H9 (cell line): ENCODE measurements at regions not wholly inside any gene's neighbourhood (a gene's known extent, or its start where the extent isn't known, plus 50 kb on each side); places are given as distances from the start of the nearest gene placed in this dataset.

Experiments used
- DNase-seq: peaks from one replicate; pipeline ENCODE4 v3.0.0-alpha.2; 2017
- H2AFZ ChIP-seq: one replicate; pipeline ENCODE4 v1.6.1; 2013; ENCODE audit warnings: mild to moderate bottlenecking, low read length, control low read depth, moderate library complexity
- H2AK5ac ChIP-seq: 2 replicates; pipeline ENCODE4 v1.6.1; 2013; ENCODE audit warnings: low read length, control low read depth, mixed read lengths; ENCODE audit not compliant: insufficient read length
- H2BK120ac ChIP-seq: one replicate; pipeline ENCODE4 v1.6.1; 2013; ENCODE audit warnings: low read depth, mild to moderate bottlenecking, low read length, control low read depth, inconsistent platforms; ENCODE audit not compliant: poor library complexity, severe bottlenecking
- H2BK12ac ChIP-seq: 2 replicates; pipeline ENCODE4 v1.6.1; 2013; ENCODE audit warnings: low read length, control low read depth, mixed read lengths, low read depth; ENCODE audit not compliant: insufficient read length
- H2BK15ac ChIP-seq: 2 replicates; pipeline ENCODE4 v1.6.1; 2013; ENCODE audit warnings: low read depth, low read length, control low read depth
- H2BK20ac ChIP-seq: one replicate; pipeline ENCODE4 v1.6.1; 2013; ENCODE audit warnings: low read depth, mild to moderate bottlenecking, low read length, control low read depth, inconsistent platforms; ENCODE audit not compliant: poor library complexity, severe bottlenecking
- H2BK5ac ChIP-seq: 2 replicates; pipeline ENCODE4 v1.6.1; 2013; ENCODE audit warnings: low read length, control low read depth, mixed read lengths; ENCODE audit not compliant: insufficient read length
- H3K14ac ChIP-seq: 2 replicates; pipeline ENCODE4 v1.6.1; 2013; ENCODE audit warnings: low read length, control low read depth; ENCODE audit not compliant: insufficient read depth
- H3K18ac ChIP-seq: 2 replicates; pipeline ENCODE4 v1.6.1; 2013; ENCODE audit warnings: low read depth, mild to moderate bottlenecking, mixed read lengths, low read length, control low read depth; ENCODE audit not compliant: insufficient read length
- H3K23ac ChIP-seq: 2 replicates; pipeline ENCODE4 v1.6.1; 2013; ENCODE audit warnings: low read length, control low read depth, mixed read lengths, low read depth; ENCODE audit not compliant: insufficient read length
- H3K23me2 ChIP-seq: 2 replicates; pipeline ENCODE4 v1.6.1; 2013; ENCODE audit warnings: low read depth, mild to moderate bottlenecking, mixed read lengths, low read length, control low read depth; ENCODE audit not compliant: insufficient read length, poor library complexity, severe bottlenecking
- H3K27ac ChIP-seq: 2 replicates; pipeline ENCODE4 v1.5.1; 2013; ENCODE audit warnings: low read length, control low read depth, mixed read lengths, low read depth; ENCODE audit not compliant: insufficient read length
- H3K27me3 ChIP-seq: 2 replicates; pipeline ENCODE4 v1.6.1; 2013; ENCODE audit warnings: low read length, control low read depth, inconsistent platforms; ENCODE audit not compliant: insufficient read depth
- H3K4ac ChIP-seq: 2 replicates; pipeline ENCODE4 v1.6.1; 2013; ENCODE audit warnings: low read depth, mild to moderate bottlenecking, control low read depth, inconsistent platforms, low read length, moderate library complexity
- H3K4me1 ChIP-seq: 2 replicates; pipeline ENCODE4 v1.6.1; 2013; ENCODE audit warnings: low read length, control low read depth, inconsistent platforms; ENCODE audit not compliant: insufficient read depth
- H3K4me2 ChIP-seq: 2 replicates; pipeline ENCODE4 v1.6.1; 2013; ENCODE audit warnings: low read length, control low read depth, mixed read lengths; ENCODE audit not compliant: insufficient read length, insufficient read depth
- H3K56ac ChIP-seq: 2 replicates; pipeline ENCODE4 v1.6.1; 2013; ENCODE audit warnings: low read depth, mild to moderate bottlenecking, mixed read lengths, low read length, control low read depth; ENCODE audit not compliant: insufficient read length
- H3K79me1 ChIP-seq: 2 replicates; pipeline ENCODE4 v1.6.1; 2013; ENCODE audit warnings: low read depth, mild to moderate bottlenecking, moderate library complexity, low read length, control low read depth, inconsistent platforms; ENCODE audit not compliant: insufficient read depth, poor library complexity, severe bottlenecking
- H3K79me2 ChIP-seq: 2 replicates; pipeline ENCODE4 v1.6.1; 2013; ENCODE audit warnings: low read length, control low read depth, inconsistent platforms; ENCODE audit not compliant: insufficient read depth
- H3K9ac ChIP-seq: 2 replicates; pipeline ENCODE4 v1.6.1; 2013; ENCODE audit warnings: low read length, control low read depth, mixed read lengths; ENCODE audit not compliant: insufficient read length; ENCODE audit errors: extremely low read depth
- H3K9me3 ChIP-seq: one replicate; pipeline ENCODE4 v1.6.1; 2013; ENCODE audit warnings: low read depth, low read length, inconsistent platforms; ENCODE audit not compliant: control insufficient read depth
- H3T11ph ChIP-seq: one replicate; pipeline ENCODE4 v1.6.1; 2013; ENCODE audit warnings: mild to moderate bottlenecking, low read length, control low read depth, inconsistent platforms
- H4K20me1 ChIP-seq: one replicate; pipeline ENCODE4 v1.6.1; 2013; ENCODE audit not compliant: control insufficient read depth, insufficient read length, insufficient read depth
- H4K5ac ChIP-seq: 2 replicates; pipeline ENCODE4 v1.6.1; 2013; ENCODE audit warnings: low read depth, mild to moderate bottlenecking, mixed read lengths, low read length, control low read depth; ENCODE audit not compliant: insufficient read length
- H4K8ac ChIP-seq: replicated peaks from 2 replicates; pipeline ENCODE4 v1.6.1; 2013; ENCODE audit warnings: low read length, control low read depth, mixed read lengths, low read depth; ENCODE audit not compliant: insufficient read length
- H4K91ac ChIP-seq: 2 replicates; pipeline ENCODE4 v1.6.1; 2013; ENCODE audit warnings: low read depth, mild to moderate bottlenecking, moderate library complexity, mixed read lengths, low read length, control low read depth; ENCODE audit not compliant: insufficient read length
- H3K27ac Mint-ChIP-seq, 3 experiments: 2 replicates in 2 of 3; 3 replicates in 1 of 3; pipeline ENCODE4 v1.8.0; 2020 to 2021; ENCODE audit warnings: mixed read lengths in 3 of 3, mild to moderate bottlenecking in 1 of 3, moderate library complexity in 1 of 3
- H3K27me3 Mint-ChIP-seq: 2 replicates; pipeline ENCODE4 v1.8.0; 2021; ENCODE audit warnings: low read depth, mild to moderate bottlenecking, moderate library complexity, mixed read lengths
- H3K36me3 Mint-ChIP-seq, 3 experiments: 2 replicates in 2 of 3; 3 replicates in 1 of 3; pipeline ENCODE4 v1.8.0; 2020 to 2021; ENCODE audit warnings: low read depth in 3 of 3, mixed read lengths in 3 of 3; ENCODE audit not compliant: insufficient read depth in 1 of 3
- H3K4me1 Mint-ChIP-seq, 2 experiments: 2 replicates each; pipeline ENCODE4 v1.8.0; 2020; ENCODE audit warnings: mixed read lengths in 2 of 2
- H3K4me3 Mint-ChIP-seq, 2 experiments: 2 replicates in 1 of 2; 3 replicates in 1 of 2; pipeline ENCODE4 v1.8.0; 2020 to 2021; ENCODE audit warnings: mild to moderate bottlenecking in 2 of 2, mixed read lengths in 2 of 2, moderate library complexity in 1 of 2
- H3K9me3 Mint-ChIP-seq, 2 experiments: 2 replicates in 1 of 2; 3 replicates in 1 of 2; pipeline ENCODE4 v1.8.0; 2020; ENCODE audit warnings: mild to moderate bottlenecking in 2 of 2, mixed read lengths in 2 of 2, moderate library complexity in 1 of 2
- WGBS: extraction: QIAGEN DNeasy Blood & Tissue Kit; methylation state at CpG from one replicate; pipeline ENCODE4 v1.1.7; 2013; ENCODE audit warnings: missing lambda C conversion rate, low lambda C conversion rate, mixed read lengths; ENCODE audit not compliant: insufficient read length; ENCODE audit errors: extremely low coverage; 5-methylcytosine and 5-hydroxymethylcytosine counted together
- TF ChIP-seq, protein P1 (sequence below): fragments of 200-600 bp; sonication (generic); conservative IDR thresholded peaks from 3 replicates; pipeline ENCODE4 v1.8.0; 2021; ENCODE audit warnings: antibody characterized with exemption, mild to moderate bottlenecking

DNA sequence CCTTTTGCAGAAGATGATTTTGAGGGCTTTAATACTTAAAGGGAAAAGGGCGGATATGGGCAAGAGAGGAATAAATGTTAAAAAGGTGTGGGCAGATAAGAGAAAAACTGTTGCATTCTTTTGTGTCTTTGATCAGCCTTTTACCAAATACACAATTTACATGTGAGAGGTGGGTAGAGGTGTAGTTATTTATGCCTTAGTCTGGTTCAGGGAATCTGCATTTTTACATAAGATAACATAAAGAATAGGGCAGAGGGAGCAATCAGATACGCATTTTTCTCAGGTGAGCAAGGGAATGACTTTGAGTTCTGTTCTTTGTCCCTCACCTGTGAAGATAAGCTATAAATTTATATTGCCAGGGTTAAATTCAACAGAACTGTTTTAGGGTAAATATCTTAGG is 708.4 kb upstream of the SLITRK1 start:
- H4K5ac ChIP-seq: no peak overlapping the region
- H2BK20ac ChIP-seq: no peak overlapping the region
- Mint-ChIP-seq H3K4me3 (no peak overlapping the region; a peak in 1 of 5 replicates), H3K27ac (peak overlapping the region in 2 of 3 experiments; percentile 7 to 42; a peak in 4 of 7 replicates), H3K27me3 (no peaks in the 10 kb centered on the region), H3K36me3 (no peaks in the 10 kb centered on the region), H3K4me1 (peaks cover 26 to 27% of the 10 kb centered on the region in 2 experiments), H3K9me3 (no peaks in the 10 kb centered on the region)
- H3K4me1 ChIP-seq: no peaks in the 10 kb centered on the region
- no peaks in the 10 kb centered on the region for H4K20me1 ChIP-seq
- no peak overlapping the region for H4K91ac ChIP-seq
- H2BK15ac ChIP-seq: no peak overlapping the region
- H3K27me3 ChIP-seq: no peaks in the 10 kb centered on the region
- no peak overlapping the region for H4K8ac ChIP-seq
- no peak overlapping the region for H2BK5ac ChIP-seq
- no peak overlapping the region for H2BK12ac ChIP-seq
- H3K27ac ChIP-seq: no peak overlapping the region
- H3K56ac ChIP-seq: no peak overlapping the region
- no peaks in the 10 kb centered on the region for H3K79me2 ChIP-seq
- H3K9me3 ChIP-seq: no peaks in the 10 kb centered on the region
- H3K23ac ChIP-seq: no peak overlapping the region
- H3K18ac ChIP-seq: no peak overlapping the region
- peak overlapping the region; percentile 8 for H3K4me2 ChIP-seq
- H3K9ac ChIP-seq: no peak overlapping the region
- no peak for DNase-seq
- no peak overlapping the region for H2BK120ac ChIP-seq
- no peaks in the 10 kb centered on the region for H3K23me2 ChIP-seq
- TF ChIP-seq, protein P1, sequence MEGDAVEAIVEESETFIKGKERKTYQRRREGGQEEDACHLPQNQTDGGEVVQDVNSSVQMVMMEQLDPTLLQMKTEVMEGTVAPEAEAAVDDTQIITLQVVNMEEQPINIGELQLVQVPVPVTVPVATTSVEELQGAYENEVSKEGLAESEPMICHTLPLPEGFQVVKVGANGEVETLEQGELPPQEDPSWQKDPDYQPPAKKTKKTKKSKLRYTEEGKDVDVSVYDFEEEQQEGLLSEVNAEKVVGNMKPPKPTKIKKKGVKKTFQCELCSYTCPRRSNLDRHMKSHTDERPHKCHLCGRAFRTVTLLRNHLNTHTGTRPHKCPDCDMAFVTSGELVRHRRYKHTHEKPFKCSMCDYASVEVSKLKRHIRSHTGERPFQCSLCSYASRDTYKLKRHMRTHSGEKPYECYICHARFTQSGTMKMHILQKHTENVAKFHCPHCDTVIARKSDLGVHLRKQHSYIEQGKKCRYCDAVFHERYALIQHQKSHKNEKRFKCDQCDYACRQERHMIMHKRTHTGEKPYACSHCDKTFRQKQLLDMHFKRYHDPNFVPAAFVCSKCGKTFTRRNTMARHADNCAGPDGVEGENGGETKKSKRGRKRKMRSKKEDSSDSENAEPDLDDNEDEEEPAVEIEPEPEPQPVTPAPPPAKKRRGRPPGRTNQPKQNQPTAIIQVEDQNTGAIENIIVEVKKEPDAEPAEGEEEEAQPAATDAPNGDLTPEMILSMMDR: no peak
- no peaks in the 10 kb centered on the region for H3K79me1 ChIP-seq
- H3K4ac ChIP-seq: no peak overlapping the region
- no peak overlapping the region for H2AFZ ChIP-seq
- H3K14ac ChIP-seq: no peak overlapping the region
- H3T11ph ChIP-seq: no peak overlapping the region
- WGBS: no CpG with 5 or more reads among the region's 2 CpGs
- H2AK5ac ChIP-seq: no peak overlapping the region
